ENCODE measurements at regions not wholly inside any gene's neighbourhood (a gene's known extent, or its start where the extent isn't known, plus 50 kb on each side); places are given as distances from the start of the nearest gene placed in this dataset.

- no peak for TF ChIP-seq CTCF (conservative IDR thresholded peaks at IDR 0.05; ENCODE audit: low read depth, low read length)
- no peak for DNase-seq (ENCODE audit: low read depth)
- no peak overlapping the region for H3K4me3 ChIP-seq (ENCODE audit: low read length)
Observed at GRCh38 chr2:8628866-8629209, 53.0 kb upstream of the ID2 start.

DNA sequence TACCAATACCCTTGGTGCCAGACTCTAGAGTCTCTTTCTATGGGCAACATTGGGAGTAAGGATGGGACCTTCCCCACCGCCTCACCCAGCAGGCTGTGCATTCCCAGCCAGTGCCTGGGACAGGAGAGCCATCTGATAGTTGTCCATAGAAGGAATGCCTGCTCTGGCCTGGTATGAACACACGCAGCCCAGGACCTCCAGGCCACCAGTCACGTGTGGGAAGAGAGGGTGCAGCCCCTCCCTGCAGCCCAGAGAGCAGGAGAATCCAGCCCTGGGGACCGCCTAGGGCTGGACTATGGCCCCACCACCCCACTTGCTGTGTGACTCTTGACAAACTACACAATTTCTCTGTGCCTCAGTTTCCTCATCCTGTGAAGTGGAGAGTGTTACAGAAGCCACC is 52.5 kb upstream of the ID2 start:
- TF ChIP-seq CTCF (conservative IDR thresholded peaks at IDR 0.05; ENCODE audit: low read depth, low read length) = no peak
- DNase-seq (ENCODE audit: low read depth) = no peak
- no peak overlapping the region for H3K4me3 ChIP-seq (ENCODE audit: low read length)

DNA sequence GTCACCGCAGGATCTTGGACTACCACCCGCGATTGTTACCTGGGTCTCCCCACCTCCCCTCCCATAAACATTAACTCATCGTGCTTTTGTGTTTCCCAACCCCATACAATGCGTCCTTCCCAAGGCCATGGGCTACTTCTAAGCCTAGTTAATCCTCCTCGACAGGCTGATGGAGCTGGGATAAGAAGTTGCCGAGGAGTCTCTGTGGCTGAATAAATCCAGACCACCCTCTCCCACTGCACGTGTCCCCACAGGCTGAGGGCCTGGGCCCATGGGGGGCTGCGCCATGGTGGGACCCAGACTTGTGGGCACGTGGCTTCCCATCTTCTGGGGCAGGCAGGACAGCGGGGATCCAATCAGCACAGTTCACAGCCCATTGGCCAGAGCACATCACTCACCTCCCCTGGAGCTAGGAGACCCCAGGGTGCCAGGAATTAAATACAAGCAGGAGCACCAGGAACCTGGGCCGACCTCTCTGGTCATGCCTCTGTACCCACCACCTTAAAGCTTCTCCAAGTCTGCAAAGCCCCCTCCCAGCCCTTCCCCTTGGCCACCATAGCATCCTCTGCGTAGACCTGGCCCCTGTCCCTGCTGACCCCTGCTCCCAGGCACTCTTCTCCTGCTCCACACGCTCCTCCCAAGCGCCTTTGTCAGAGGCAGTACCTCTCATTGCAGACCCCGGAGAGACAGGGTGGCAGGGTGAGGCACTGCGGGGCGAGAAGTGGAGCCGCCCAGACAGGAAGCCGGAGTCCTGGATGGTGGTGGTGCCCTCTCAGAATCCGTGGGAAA is 51.0 kb upstream of the ID2 start:
- no peak for TF ChIP-seq CTCF (conservative IDR thresholded peaks at IDR 0.05; ENCODE audit: low read depth, low read length)
- H3K4me3 ChIP-seq (ENCODE audit: low read length) = no peak overlapping the region
- no peak for DNase-seq (ENCODE audit: low read depth)

- TF ChIP-seq CTCF (conservative IDR thresholded peaks at IDR 0.05; ENCODE audit: low read depth, low read length) = no peak
- H3K4me3 ChIP-seq (ENCODE audit: low read length) = no peak overlapping the region
- DNase-seq (ENCODE audit: low read depth) = no peak
Observed at GRCh38 chr2:8631465-8632005, 50.3 kb upstream of the ID2 start.

Measured in retinal pigment epithelial cell (primary cell).